Left lung (tissue), 4 donors: ENCODE measurements at regions not wholly inside any gene's neighbourhood (a gene's known extent, or its start where the extent isn't known, plus 50 kb on each side); places are given as distances from the start of the nearest gene placed in this dataset.

ENCODE experiments used
- ATAC-seq: fragments of 200-7000 bp; cut with Tn5 transposase; one replicate; pipeline ENCODE4 v1.9.1; 2020; ENCODE audit warnings: moderate library complexity
- DNase-seq, 4 donors: peaks; one replicate each; pipeline ENCODE4 v3.0.0-alpha.2; 2013 to 2020
- H3K27ac ChIP-seq, 2 donors: fragments of 200-600 bp; sonication (generic) in 1 of 2; one replicate each; pipeline versions ENCODE4 v1.5.0 to v1.8.0; 2020 to 2021
- H3K27me3 ChIP-seq, 2 donors: fragments of 200-600 bp; sonication (generic) in 1 of 2; one replicate each; pipeline versions ENCODE4 v1.5.0 to v1.8.0; 2020 to 2021
- H3K36me3 ChIP-seq, 2 donors: fragments of 200-600 bp; sonication (generic) in 1 of 2; one replicate each; pipeline versions ENCODE4 v1.5.0 to v1.8.0; 2020 to 2021
- H3K4me1 ChIP-seq, 2 donors: fragments of 200-600 bp; one replicate each; pipeline ENCODE4 v1.8.0; 2021
- H3K4me3 ChIP-seq, 2 donors: fragments of 200-600 bp; sonication (generic) in 1 of 2; one replicate each; pipeline versions ENCODE4 v1.5.0 to v1.8.0; 2020 to 2021; ENCODE audit warnings: mild to moderate bottlenecking in 1 of 2
- H3K9me3 ChIP-seq, 2 donors: fragments of 200-600 bp; sonication (generic) in 1 of 2; one replicate each; pipeline versions ENCODE4 v1.5.0 to v1.8.0; 2020 to 2021
- intact Hi-C, 2 donors: fragments of 100-400 bp; cut with DNase I; formaldehyde crosslinking; loops; one replicate each; pipeline versions ENCODE4 v1.11.2 to v1.14.2; 2022
- TF ChIP-seq, protein P1 (sequence below), 2 donors: fragments of 200-600 bp; sonication (generic) in 1 of 2; IDR thresholded peaks; one replicate each; pipeline versions ENCODE4 v1.5.0 to v1.8.0; 2021; ENCODE audit warnings: antibody characterized with exemption in 2 of 2
- donor health status: DM: no; HTN: yes; CAD: no.
- donor health status: DM: no; HTN: no; CAD: no.

- Histone ChIP-seq H3K27ac (no peak overlapping the region), H3K9me3 (peaks cover 0 to 2% of the 10 kb centered on the region in 2 donors), H3K27me3 (no peaks in the 10 kb centered on the region), H3K4me3 (no peak overlapping the region), H3K36me3 (no peaks in the 10 kb centered on the region), H3K4me1 (no peaks in the 10 kb centered on the region)
- intact Hi-C loops, result no loop called here
- no peak for DNase-seq
- TF ChIP-seq, protein P1, sequence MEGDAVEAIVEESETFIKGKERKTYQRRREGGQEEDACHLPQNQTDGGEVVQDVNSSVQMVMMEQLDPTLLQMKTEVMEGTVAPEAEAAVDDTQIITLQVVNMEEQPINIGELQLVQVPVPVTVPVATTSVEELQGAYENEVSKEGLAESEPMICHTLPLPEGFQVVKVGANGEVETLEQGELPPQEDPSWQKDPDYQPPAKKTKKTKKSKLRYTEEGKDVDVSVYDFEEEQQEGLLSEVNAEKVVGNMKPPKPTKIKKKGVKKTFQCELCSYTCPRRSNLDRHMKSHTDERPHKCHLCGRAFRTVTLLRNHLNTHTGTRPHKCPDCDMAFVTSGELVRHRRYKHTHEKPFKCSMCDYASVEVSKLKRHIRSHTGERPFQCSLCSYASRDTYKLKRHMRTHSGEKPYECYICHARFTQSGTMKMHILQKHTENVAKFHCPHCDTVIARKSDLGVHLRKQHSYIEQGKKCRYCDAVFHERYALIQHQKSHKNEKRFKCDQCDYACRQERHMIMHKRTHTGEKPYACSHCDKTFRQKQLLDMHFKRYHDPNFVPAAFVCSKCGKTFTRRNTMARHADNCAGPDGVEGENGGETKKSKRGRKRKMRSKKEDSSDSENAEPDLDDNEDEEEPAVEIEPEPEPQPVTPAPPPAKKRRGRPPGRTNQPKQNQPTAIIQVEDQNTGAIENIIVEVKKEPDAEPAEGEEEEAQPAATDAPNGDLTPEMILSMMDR (IDR thresholded peaks at IDR 0.05), result no peak
- no peak for ATAC-seq
Observed at GRCh38 chr15:87562203-87562602, 694.3 kb downstream of the NTRK3 start.

GRCh38 chr15:87561641-87562040 is 694.9 kb downstream of the NTRK3 start:
- H3K9me3 ChIP-seq, result peaks cover 0 to 2% of the 10 kb centered on the region in 2 donors
- H3K4me1 ChIP-seq, result no peaks in the 10 kb centered on the region
- TF ChIP-seq, protein P1 (IDR thresholded peaks at IDR 0.05), result no peak
- no peaks in the 10 kb centered on the region for H3K36me3 ChIP-seq
- no peaks in the 10 kb centered on the region for H3K27me3 ChIP-seq
- intact Hi-C loops, result no loop called here
- ATAC-seq (no peak), DNase-seq (no peak)
- H3K27ac ChIP-seq, result no peak overlapping the region
- no peak overlapping the region for H3K4me3 ChIP-seq

DNA sequence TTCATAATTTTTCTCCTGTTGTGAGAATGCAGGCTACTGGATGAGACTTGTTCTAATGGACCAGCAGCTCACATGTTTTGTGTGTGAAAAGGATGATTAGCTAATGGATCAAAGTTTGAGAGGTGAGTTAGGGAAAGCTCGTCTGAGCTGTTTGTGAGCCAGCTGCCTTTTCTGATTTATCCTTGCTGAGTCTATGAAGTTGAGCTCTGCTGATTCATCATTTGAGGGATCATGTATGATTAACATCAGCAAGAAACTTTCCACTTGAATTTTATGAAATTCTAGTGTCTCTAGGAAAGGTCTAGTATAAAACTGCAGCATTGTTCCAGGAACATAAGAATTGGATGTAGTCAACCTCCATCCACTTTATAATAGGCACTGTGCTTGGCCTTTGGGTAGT is 698.7 kb downstream of the NTRK3 start:
- Histone ChIP-seq H3K4me3 (no peak overlapping the region), H3K27ac (no peak overlapping the region), H3K36me3 (no peaks in the 10 kb centered on the region), H3K9me3 (peaks cover 0 to 8% of the 10 kb centered on the region in 2 donors), H3K27me3 (no peaks in the 10 kb centered on the region), H3K4me1 (no peaks in the 10 kb centered on the region)
- TF ChIP-seq, protein P1 (IDR thresholded peaks at IDR 0.05), result no peak
- no peak for DNase-seq
- intact Hi-C loops, result no loop called here
- no peak for ATAC-seq

- Histone ChIP-seq H3K36me3 (no peaks in the 10 kb centered on the region), H3K4me1 (no peaks in the 10 kb centered on the region), H3K4me3 (no peak overlapping the region), H3K27me3 (no peaks in the 10 kb centered on the region), H3K9me3 (peaks cover 0 to 8% of the 10 kb centered on the region in 2 donors), H3K27ac (no peak overlapping the region)
- intact Hi-C loops, result no loop called here
- ATAC-seq (no peak), DNase-seq (no peak)
- TF ChIP-seq, protein P1 (IDR thresholded peaks at IDR 0.05), result no peak
Observed at GRCh38 chr15:87556886-87557285, 699.7 kb downstream of the NTRK3 start.

- TF ChIP-seq, protein P1 (IDR thresholded peaks at IDR 0.05), result no peak
- H3K4me3 ChIP-seq, result no peak overlapping the region
- H3K4me1 ChIP-seq, result no peaks in the 10 kb centered on the region
- DNase-seq (no peak), ATAC-seq (no peak)
- peaks cover 0 to 6% of the 10 kb centered on the region in 2 donors for H3K9me3 ChIP-seq
- H3K36me3 ChIP-seq, result no peaks in the 10 kb centered on the region
- intact Hi-C loops, result no loop called here
- H3K27ac ChIP-seq, result no peak overlapping the region
- H3K27me3 ChIP-seq, result no peaks in the 10 kb centered on the region
Observed at GRCh38 chr15:87549860-87550259, 706.7 kb downstream of the NTRK3 start.
